Endothelial cell of hepatic sinusoid (primary cell): ENCODE measurements at regions not wholly inside any gene's neighbourhood (a gene's known extent, or its start where the extent isn't known, plus 50 kb on each side); places are given as distances from the start of the nearest gene placed in this dataset.

Source experiments
- in situ Hi-C: cut with HindIII; loops from 2 replicates; pipeline ENCODE4 v1.10.0; 2017; ENCODE audit warnings: low sequenced_read_pairs

DNA sequence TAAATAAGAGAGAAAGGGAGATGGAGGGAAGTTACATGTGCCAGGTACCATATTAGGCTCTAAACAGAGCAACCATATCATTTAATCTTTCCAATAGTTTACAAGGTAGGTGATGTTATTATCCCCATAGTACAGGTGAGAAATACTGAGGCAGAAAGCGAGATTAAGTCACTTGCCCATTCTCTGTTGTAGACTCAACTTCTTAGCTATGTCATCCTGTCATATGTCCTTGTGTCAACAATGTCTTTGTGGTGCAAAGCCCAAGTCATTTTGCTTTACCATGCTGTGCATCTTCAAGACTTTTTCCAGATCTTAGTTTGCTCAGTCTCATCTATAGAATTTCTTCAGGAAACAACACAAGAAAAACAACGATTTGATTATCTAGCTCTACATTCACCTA, 205.0 kb upstream of the E2F8 start:
- in situ Hi-C loops, result no loop called here

DNA sequence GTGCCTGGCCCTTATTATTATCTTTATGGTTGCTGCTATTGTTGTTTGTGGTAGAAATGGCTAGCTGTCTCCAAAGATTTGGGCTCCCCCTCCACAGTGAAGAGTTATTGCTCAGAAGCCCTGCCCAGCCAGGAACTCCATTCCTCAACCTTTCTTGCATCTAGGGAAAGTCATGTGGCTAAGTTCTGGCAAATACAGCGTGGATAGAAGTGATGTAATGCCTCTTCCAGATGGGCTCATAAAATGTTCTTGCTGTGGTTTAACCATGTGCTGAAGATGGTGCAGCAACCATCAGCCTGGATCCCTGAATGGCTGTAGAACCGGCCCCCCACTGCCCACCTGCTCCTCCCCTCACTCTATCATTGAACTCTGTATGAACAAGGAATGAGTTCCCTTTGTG, 203.5 kb upstream of the E2F8 start:
- in situ Hi-C loops, result no loop called here

GRCh38 chr11:19442554-19442910, 201.8 kb upstream of the E2F8 start:
- in situ Hi-C loops, result no loop called here

- in situ Hi-C loops, result no loop called here
Measured at GRCh38 chr11:19441752-19442553, 201.2 kb upstream of the E2F8 start.

DNA sequence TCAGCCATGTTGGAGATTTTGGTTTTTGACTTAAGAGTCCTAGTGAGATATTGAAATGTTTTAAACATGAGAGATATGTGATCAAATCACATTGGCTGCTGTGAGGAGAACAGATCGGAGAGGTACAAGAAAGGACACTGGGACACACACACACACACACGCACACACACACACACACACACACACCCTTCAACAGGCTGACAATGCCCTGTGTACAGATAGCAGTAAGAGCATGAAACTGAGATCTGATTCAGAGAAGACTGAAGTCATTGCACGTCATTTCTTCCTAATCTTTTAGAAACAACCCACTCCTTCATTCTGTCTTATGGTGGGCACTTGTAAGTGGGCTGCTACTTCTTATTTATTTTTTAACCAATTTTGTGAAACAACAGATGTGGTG, 200.5 kb upstream of the E2F8 start:
- in situ Hi-C loops, result no loop called here

DNA sequence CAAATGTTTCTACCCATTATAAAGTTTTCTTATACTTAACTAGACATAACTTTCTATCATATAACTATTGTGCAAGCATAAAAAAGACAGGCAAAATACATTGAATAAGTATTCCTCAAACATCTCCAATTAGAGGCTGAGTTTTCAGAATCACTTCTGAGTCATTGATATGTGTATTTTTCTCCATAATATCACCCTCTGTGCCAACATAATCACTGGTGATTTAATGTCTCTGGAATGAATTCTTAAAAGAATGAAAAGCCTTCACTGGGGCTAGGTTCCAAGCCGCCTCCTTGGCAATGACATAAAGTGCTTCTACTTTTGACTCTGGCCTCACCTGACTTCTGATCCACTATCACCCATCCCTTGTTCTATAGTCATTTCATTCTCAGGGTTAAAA, 197.0 kb upstream of the E2F8 start:
- in situ Hi-C loops, result no loop called here

- in situ Hi-C loops, result no loop called here
Measured at GRCh38 chr11:19436932-19437331, 196.2 kb upstream of the E2F8 start.

GRCh38 chr11:19435306-19435989, 194.7 kb upstream of the E2F8 start:
- in situ Hi-C loops, result no loop called here

DNA sequence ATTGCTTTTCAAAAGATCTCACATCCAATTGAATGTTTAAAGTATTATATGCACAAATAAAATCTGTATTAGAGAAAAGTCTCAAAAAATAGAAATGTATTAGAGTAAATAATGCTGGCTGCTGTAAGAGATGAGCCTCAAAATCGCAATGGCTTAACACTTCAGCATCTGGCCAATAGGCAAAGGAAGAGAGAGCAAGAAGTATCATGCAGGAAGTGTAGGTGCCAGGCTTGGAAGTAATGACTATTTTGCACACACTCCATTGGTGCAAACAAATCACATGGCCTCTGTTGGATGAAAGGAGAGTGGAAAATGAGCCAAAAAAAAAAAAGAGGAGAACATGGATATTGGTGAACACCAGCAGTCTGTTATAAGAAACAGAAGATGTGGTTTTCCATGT, 193.0 kb upstream of the E2F8 start:
- in situ Hi-C loops, result no loop called here

GRCh38 chr11:19433367-19433766, 192.6 kb upstream of the E2F8 start:
- in situ Hi-C loops, result no loop called here

DNA sequence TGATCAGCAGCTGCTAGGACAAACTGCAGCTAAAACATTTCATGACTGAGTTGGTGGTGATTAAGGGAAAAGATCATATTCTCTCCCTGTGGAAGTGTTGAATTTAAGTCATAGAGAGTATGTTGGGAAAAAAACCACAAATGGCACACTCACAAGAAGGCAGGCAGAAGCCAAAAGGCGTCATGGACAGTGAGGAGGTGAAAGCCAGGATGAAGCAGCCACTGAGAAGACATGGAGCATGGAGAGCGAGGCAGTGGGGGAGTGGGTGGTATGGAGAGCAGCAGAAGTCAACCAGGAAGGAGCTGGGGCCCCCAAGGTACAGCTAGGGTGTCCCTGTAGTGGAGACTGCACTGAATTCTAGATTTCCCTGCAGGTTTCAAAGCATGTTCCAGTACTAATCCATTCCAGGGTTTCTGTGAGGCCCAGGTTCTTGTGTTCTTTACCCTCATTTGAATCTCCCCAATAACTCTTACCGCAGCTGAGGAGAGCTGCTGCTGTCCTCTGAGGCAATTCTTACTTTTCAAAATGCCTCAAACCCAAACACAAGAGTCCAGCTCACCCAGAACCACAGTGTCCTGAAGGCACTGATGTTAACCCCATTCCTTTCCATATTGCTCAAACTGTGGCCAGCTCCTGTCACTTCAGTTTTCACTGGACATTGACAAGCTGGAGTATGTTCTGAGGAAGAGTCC, 191.8 kb upstream of the E2F8 start:
- in situ Hi-C loops, result no loop called here

DNA sequence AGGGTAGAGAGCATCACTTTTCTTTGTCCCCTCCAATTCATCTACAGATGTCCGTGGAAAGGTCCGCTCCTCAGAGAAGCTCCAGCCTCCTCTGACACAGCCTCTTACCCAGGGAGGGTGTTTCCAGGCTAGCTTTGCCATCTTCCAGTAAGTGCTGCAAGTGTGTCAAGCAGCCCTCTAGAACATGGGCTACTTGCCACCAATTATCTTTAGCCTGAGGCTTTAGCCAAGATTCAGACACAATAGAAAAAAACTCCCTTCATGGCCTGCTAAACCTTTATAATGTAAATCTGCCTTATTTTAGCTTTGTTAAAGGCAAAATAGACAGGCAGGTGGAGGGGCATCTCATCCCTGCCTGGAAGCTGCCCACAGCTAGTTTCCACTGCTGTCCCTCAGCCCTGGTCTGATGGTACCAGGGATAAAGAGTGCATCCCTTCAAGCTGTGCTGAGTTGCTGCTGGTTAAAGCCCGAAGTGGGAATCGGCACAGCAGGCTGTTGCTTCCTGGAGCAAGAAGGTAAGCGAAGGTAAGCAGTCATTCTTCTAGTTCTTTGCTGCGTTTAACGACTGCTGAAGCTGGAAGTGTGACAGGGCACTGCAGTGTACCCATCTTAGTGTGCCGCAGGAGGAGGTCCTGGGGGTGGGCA, 190.1 kb upstream of the E2F8 start:
- in situ Hi-C loops, result no loop called here

DNA sequence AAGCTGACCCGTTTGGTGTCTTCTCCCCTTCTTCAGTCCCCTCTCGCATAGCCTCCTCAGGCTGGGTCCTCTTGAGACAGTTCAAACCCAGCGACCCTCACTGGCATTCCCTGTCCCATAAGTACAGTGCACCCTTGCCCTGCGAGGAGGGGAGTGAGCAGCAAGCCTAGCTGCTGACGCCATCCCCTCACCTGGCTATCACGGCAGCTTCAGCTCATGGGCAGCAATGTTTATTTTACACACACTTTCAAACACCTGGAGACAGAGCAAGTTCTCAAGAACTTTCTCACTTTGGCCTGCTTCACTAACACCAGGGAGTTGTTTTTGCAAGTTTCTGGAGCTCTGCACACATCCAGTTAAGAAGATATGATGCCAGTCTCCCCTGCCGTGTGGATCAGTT, 189.6 kb upstream of the E2F8 start:
- in situ Hi-C loops, result no loop called here

- in situ Hi-C loops, result no loop called here
Measured at GRCh38 chr11:19429108-19429760, 188.5 kb upstream of the E2F8 start.

GRCh38 chr11:19428206-19429002, 187.7 kb upstream of the E2F8 start:
- in situ Hi-C loops, result no loop called here

GRCh38 chr11:19426756-19427403, 186.1 kb upstream of the E2F8 start:
- in situ Hi-C loops, result no loop called here

DNA sequence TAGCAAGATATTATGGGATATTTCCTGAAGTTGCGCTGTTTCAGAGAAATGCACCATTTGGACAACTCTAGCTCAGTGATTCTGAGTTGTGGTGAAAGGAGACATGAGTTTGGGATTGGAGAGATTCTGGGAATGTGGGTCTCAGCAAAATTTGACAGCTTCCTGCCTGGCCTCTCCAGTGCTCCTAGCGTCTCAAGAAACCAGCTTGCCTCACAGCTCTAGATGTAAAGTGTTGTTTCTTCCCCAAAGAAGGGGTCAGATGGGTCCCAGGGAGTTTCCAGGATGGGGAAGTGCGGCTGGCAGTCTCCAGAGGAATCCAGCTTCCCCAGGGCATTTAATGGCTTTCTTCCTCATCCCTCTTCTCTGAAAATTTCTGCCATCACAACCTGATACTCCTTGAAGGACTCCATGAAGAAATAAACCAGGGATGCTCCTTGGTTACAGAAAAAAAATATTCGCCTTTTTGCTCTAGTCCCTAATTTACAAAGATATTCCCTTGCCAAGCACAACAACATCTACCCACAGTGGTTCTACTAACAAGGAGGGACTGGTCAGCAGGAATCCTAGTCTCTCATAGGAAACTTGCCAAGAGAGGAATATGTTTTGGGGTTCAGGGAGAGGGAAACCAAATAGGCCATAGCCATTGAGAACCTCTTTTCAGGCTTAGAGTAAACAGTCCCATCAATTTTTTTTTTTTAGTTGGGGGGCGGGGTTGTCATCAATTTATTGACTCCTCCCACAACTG, 185.4 kb upstream of the E2F8 start:
- in situ Hi-C loops, result no loop called here

DNA sequence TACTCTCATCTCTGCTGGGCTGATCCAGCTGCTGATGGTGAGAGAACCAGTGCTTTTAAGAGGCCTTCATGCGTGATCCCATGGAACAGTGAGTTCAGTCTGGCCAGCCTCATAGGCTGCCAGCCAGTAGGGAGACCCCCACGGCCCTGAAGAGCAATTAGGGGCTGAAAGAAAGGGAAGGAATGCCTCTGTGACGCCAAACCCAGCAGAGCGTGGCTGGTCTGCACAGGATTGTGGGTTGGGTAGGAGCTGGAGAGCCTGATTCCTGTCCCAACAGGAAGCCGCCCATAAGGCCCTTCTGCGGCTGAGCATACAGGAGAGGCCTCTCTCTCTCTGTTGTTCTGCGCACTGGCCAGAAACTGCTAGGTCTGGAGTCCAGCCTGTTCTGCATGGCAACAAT, 181.5 kb upstream of the E2F8 start:
- in situ Hi-C loops, result loop anchor here (5.0 kb wide), 1 partner anchor 85 kb away; no protein-coding TSS in a partner anchor
